GM18511 (cell line): ENCODE measurements at regions not wholly inside any gene's neighbourhood (a gene's known extent, or its start where the extent isn't known, plus 50 kb on each side); places are given as distances from the start of the nearest gene placed in this dataset.

Source experiments
- ATAC-seq: cut with Tn5 transposase; IDR thresholded peaks from one replicate; pipeline ENCODE4 v1.9.1; 2021; ENCODE audit warnings: mild to moderate bottlenecking, moderate library complexity; ENCODE audit not compliant: unreplicated experiment

GRCh38 chr12:76259660-76260389, 88.4 kb downstream of the BBS10 start:
- ATAC-seq, result no peak

GRCh38 chr12:76259106-76259505, 89.1 kb downstream of the BBS10 start:
- ATAC-seq, result no peak

GRCh38 chr12:76256904-76257303, 91.3 kb downstream of the BBS10 start:
- no peak for ATAC-seq

DNA sequence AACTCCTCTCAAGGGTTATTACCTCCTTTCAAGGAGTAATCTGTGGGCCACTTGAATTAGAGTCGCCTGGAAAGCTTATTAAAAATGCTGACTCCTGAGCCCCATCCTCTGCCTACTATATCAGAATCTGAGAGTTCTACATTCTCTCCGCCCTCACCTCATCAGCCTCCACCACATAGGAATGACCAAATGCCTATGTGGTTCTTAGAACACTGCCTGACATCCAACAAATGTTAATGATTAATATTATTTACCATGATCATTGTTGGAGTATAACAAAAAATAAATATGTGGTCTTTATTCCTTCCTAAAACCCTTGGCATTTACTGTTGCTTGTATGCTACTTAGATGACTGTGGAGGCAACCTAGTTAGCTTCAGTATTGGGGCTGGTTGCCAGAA, 91.9 kb downstream of the BBS10 start:
- no peak for ATAC-seq

- ATAC-seq, result no peak
Observed at GRCh38 chr12:76255692-76256091, 92.5 kb downstream of the BBS10 start.

GRCh38 chr12:76255281-76255680, 92.9 kb downstream of the BBS10 start:
- ATAC-seq, result no peak

DNA sequence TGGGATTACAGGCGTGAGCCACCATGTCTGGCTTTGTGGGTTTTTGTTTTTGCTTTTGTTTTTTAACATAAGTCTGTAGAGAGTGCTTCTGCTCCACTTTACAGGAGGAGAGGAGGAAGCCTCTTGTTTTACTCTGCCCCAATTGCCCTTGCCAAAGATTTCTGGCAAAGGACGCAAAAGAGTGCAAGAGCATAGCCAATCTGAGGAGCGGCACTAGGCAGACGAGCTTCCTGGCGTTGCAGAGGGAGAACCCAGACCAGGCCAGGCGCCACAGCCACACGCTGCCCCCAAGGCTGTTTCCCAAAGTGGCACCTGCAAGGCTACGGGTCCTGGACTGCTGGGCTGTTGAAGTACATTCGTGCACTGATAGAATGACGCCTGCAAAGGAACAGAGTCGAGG, 96.2 kb downstream of the BBS10 start:
- no peak for ATAC-seq

- ATAC-seq, result no peak
Observed at GRCh38 chr12:76250256-76250655, 98.0 kb downstream of the BBS10 start.

DNA sequence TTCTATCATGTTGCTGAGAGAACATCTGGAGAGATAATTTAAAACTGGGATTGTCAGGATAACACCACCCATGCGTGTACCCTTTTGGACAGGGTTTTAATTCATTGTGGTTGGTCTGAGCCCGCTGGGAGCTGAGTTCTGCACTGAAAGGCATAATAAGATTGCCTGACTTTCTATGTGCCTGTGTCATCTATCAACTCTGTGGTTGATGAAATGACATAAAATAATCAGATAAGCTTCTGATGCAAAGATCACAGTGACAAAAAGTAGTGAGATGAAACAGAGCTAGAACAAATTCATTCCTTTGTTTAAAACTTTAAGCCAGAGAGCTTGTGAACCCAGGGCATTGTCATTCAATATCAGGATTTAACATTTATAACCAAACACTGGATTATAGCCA, 98.7 kb downstream of the BBS10 start:
- no peak for ATAC-seq

DNA sequence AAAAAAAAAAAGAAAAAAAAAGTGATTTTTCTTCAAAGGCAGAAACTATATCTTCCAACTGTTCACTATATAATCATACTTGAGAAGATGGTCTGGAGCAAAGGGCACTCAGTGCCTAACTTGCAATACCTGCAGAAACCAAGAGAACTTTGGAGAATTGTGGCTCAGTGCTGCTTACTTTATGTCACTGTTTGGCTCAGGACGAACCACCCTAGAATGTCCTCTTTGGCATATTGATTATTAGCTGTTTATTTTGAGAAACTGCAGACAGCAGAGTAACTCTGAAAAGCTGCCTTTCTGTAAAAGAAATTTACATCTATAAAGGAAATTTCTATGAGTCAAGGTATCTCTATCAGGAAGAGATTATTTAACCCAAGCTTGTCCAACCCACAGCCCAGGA, 100.2 kb downstream of the BBS10 start:
- ATAC-seq, result no peak

- no peak for ATAC-seq
Observed at GRCh38 chr12:76247026-76247646, 101.1 kb downstream of the BBS10 start.

DNA sequence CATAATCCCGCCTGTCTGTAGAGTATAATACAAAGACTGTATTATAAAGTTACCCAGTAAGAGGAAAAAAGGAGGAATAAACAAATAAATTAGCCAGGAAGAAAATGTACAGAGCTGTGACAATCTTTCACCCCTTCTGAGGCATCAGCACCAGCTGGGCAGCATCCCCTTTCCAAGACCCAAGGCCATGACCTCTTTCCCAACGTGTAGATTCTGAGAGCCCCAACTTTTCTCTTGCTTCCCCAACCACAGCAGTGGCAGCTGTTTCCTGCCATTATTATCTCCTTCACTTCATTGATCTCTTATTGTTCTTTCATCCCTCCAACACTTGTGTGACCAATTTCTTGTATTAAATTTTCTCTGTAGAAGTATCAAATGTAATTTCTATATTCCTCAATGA, 101.6 kb downstream of the BBS10 start:
- no peak for ATAC-seq

- ATAC-seq, result no peak
Observed at GRCh38 chr12:76244300-76244699, 103.9 kb downstream of the BBS10 start.

GRCh38 chr12:76242813-76243550, 105.2 kb downstream of the BBS10 start:
- no peak for ATAC-seq

DNA sequence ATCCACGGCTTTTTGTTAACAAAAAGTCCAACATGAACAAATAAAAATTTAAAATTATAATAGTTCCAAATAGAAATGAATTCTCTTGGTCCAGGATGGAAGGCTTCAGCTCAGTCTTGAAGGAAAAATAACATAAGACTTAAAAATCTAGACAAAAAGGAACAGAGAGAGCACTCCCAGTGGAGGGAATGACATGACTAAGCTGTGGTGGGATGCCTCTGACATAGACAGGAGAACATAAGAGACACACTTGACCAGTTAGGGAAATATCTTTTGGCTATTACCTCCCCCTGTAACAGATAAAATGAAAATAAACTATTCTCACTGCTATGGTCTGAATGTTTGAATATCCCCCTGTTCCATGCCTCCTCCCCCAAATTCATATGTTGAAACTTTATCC, 106.8 kb downstream of the BBS10 start:
- ATAC-seq, result no peak

- no peak for ATAC-seq
Observed at GRCh38 chr12:76240281-76240680, 107.9 kb downstream of the BBS10 start.

DNA sequence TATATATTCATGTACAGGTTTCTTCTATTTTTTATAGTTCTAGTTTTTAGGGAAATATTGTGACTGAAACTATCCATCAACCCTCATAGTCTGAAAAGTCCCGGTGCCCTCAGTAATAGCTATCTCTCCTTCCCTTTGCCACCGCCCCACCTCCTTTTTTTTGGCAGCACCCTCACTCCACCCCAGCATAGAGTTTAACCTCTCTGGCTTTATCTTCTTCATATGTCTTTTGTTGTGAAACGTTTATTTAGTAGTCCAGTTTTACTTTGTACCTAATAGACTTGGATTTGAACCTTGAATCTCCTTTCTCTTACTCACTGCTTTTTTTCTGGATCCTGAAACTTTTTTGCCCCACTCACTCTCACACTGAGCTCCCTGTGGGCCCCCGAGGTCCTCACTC, 109.5 kb downstream of the BBS10 start:
- no peak for ATAC-seq

DNA sequence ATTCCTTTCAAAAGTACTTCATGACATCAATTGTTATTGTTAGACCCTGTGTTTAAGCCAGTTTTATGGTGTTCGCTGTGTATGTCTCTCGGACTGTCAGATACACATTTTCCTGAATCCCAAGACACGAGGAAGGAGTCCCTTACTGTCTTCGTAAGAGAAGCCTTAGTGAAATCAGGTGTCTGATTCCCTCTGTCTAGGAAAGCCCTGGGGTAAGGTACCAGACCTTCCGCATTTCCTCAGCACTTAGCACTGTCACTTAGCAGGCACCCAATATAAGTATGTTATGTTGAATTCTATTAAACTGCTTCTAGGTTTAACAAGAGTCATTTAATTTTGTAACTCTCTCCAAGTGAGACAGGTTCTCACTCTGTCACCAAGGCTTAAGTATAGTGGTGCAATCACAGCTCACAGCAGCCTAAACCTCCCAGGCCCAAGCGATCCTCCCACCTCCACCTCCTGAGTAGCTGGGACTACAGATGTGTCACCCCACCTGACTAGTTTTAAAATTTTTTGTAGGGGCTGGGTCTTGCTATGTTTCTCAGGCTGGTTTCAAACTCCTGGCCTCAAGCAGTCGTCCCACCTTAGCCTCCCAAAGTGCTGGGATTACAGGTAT, 111.0 kb downstream of the BBS10 start:
- ATAC-seq, result no peak

DNA sequence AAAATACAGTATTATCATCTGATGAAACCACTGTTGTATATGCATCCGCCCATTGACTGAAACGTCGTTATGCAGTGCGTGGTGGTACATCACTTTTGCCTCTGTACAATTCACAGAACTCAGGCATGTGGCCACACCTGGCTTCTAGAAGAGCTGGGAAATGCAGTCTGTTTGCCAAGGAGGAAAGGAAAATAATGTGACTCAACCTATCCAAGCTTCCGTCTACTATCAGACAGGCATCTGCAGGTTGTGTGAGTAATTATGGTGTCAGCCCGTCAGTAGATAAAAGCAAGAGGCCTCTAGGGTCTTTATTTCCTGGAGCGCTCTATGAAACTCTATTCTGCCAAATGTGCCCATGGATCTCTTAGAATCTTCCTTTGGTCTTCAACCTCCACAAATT, 111.6 kb downstream of the BBS10 start:
- ATAC-seq, result no peak

DNA sequence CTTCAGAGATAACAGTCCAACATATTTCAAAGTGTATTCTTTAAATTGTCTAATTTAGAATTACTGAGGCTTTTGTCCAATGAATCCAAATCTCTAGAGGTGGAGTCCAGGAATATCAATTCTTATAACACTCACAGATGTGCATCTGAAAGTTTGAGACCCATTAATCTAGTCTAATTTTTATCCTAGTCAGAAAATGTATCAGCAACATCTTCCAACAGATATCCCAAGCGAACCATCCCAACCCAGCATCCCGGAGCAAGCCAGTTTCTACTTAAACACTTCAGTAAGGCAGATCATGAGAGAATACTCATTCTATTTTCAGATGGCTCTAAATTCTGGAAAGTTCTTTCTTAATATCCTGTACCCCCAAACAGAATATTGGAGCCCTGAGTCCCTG, 113.5 kb downstream of the BBS10 start:
- ATAC-seq, result no peak

- no peak for ATAC-seq
Observed at GRCh38 chr12:76232013-76232412, 116.2 kb downstream of the BBS10 start.

DNA sequence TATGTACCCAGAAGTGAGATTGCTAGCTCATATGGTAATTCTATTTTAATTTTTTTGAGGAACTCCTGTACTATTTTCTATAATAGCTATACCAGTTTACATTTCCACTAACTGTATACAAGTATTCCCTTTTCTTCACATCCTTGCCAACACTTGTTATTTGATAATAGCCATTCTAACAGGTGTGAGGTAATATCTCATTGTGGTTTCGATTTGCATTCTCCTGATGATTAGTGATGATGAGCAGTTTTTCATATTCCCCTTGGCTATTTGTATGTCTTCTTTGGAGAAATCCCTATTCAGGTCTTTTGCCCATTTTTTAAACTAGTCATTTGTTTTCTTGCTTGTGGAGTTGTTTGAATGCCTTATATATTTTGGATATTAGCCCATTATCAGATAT, 121.3 kb downstream of the BBS10 start:
- no peak for ATAC-seq
